ENCODE measurements at regions not wholly inside any gene's neighbourhood (a gene's known extent, or its start where the extent isn't known, plus 50 kb on each side); places are given as distances from the start of the nearest gene placed in this dataset.

DNA sequence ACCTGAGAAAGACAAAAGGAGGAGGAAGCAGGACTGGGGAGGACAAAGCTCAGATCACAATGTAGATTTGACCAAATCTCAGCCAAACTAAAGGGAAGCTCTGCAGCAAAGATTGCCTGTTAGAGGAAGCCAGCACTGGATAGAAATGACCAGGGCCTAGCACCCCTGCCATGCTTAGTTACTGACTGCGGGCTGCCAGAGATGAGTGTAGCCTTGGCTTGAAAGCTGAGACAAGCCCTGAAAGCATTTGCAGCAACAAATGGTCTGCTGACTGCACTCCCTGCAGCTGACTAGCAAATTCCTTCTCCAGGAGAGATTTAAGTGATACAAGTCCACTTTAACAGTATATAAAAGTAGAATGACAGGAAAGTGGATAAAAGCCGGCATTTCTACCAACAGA lies 140.9 kb upstream of the CRIM1 start:
- intact Hi-C loops (cut with DNase I) = no loop called here
- ATAC-seq (no peak), DNase-seq (no peak)
- Histone ChIP-seq H3K9me3 (peaks cover 0 to 12% (median 0%) of the 10 kb centered on the region in 12 donors), H3K27ac (no peak overlapping the region), H3K36me3 (no peaks in the 10 kb centered on the region), H3K4me1 (no peaks in the 10 kb centered on the region), H3K27me3 (no peaks in the 10 kb centered on the region), H3K4me3 (no peak overlapping the region)
- 42 to 50% (median 46%) methylated on average over 2 of the region's 2 CpGs for WGBS, 4 donors
- TF ChIP-seq, protein P1, sequence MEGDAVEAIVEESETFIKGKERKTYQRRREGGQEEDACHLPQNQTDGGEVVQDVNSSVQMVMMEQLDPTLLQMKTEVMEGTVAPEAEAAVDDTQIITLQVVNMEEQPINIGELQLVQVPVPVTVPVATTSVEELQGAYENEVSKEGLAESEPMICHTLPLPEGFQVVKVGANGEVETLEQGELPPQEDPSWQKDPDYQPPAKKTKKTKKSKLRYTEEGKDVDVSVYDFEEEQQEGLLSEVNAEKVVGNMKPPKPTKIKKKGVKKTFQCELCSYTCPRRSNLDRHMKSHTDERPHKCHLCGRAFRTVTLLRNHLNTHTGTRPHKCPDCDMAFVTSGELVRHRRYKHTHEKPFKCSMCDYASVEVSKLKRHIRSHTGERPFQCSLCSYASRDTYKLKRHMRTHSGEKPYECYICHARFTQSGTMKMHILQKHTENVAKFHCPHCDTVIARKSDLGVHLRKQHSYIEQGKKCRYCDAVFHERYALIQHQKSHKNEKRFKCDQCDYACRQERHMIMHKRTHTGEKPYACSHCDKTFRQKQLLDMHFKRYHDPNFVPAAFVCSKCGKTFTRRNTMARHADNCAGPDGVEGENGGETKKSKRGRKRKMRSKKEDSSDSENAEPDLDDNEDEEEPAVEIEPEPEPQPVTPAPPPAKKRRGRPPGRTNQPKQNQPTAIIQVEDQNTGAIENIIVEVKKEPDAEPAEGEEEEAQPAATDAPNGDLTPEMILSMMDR (IDR thresholded peaks at IDR 0.05) = no peak
- no peak for TF ChIP-seq POLR2A (IDR thresholded peaks at IDR 0.05)

DNA sequence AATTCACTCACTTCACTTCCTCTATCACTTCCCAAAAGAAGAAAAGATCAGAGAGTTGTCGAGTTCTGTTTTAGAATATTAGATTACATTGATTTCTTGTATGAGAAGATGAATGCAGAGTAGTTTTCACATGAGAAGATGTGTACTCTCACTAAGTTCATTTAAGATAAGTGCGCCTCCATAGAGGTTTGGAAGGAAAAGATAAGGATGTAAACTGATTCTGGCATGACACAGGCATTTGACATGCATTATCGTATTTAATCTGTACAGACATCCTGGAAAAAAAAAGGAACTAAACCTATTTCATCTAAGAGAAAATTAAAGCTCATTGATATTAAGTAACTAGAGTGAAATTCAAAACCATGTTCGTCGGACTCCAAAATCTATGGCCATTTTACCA lies 152.2 kb upstream of the CRIM1 start:
- DNase-seq (no peak), ATAC-seq (no peak)
- Histone ChIP-seq H3K9me3 (peaks cover 0 to 12% (median 0%) of the 10 kb centered on the region in 12 donors), H3K27ac (no peak overlapping the region), H3K4me3 (no peak overlapping the region), H3K36me3 (no peaks in the 10 kb centered on the region), H3K27me3 (peaks cover 0 to 2% (median 0%) of the 10 kb centered on the region in 9 donors), H3K4me1 (no peaks in the 10 kb centered on the region)
- no peak for TF ChIP-seq POLR2A (IDR thresholded peaks at IDR 0.05)
- TF ChIP-seq, protein P1 (IDR thresholded peaks at IDR 0.05) = no peak
- 73 to 82% (median 79%) methylated on average over 5 of the region's 5 CpGs for WGBS, 4 donors
- intact Hi-C loops (cut with DNase I) = no loop called here

DNA sequence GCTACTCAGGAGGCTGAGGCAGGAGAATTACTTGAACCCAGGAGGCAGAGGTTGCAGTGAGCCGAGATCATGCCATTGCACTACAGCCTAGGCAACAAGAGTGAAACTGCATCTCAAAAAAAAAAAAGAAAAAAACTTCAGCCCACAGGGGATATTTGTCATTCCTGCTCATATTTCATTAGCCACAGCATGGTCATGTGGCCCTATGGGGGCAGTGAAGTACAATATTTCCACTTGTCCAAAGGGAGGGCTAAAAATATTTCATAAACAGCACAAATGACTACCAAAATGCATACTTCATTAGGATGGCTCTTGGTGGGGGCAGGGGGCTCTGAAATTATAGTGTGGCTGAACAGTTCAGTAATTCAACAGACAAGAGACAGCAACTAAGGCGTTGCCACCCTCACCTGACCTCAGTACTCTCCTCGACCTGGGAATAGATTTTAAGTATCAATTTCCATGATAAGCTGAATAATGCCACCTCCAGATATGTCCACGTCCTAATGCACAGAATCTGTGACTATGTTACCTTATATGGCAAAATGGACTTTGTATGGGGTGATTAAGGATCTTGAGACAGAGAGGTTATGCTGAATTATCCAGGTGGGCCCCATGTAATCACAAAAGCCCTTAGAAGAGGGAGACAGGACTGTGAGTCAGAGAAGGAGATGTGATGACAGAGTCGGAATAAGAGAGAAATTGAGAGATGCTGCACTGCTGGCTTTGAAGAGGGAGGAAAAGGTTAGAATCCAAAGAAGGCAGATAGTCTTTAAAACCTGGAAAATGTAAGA lies 158.2 kb upstream of the CRIM1 start:
- Histone ChIP-seq H3K27me3 (no peaks in the 10 kb centered on the region), H3K36me3 (no peaks in the 10 kb centered on the region), H3K27ac (no peak overlapping the region), H3K4me3 (no peak overlapping the region), H3K9me3 (peaks cover 0 to 12% (median 0%) of the 10 kb centered on the region in 12 donors), H3K4me1 (no peaks in the 10 kb centered on the region)
- TF ChIP-seq, protein P1 (IDR thresholded peaks at IDR 0.05) = no peak
- no peak for TF ChIP-seq POLR2A (IDR thresholded peaks at IDR 0.05)
- ATAC-seq (no peak), DNase-seq (no peak)
- WGBS, 4 donors = 66 to 76% (median 71%) methylated on average over 5 of the region's 5 CpGs
- intact Hi-C loops (cut with DNase I) = no loop called here

DNA sequence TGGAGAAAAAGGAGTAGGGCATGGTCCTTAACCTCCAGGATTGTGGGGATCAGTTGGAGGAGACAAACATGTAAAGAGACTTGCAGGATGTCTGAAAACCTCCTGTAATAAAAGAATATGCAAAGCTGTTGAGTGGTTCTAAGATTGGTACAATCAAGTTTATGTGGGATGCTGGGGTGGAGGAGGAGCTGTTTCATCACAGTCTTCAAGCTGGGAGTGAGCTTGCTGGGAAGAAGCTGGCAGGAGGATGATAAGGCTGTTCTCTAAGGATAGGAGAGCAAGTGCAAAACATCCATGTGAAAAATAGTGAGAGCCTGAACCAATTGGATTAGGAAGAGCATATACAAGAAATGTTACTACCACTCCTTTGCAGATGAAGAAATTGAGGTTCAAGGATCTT lies 161.9 kb upstream of the CRIM1 start:
- H3K27me3 ChIP-seq = no peaks in the 10 kb centered on the region
- intact Hi-C loops (cut with DNase I) = no loop called here
- no peak for TF ChIP-seq POLR2A (IDR thresholded peaks at IDR 0.05)
- TF ChIP-seq, protein P1 (IDR thresholded peaks at IDR 0.05) = no peak
- ATAC-seq (no peak), DNase-seq (no peak)
- no peaks in the 10 kb centered on the region for H3K4me1 ChIP-seq
- H3K36me3 ChIP-seq = no peaks in the 10 kb centered on the region
- H3K4me3 ChIP-seq = no peak overlapping the region
- no peak overlapping the region for H3K27ac ChIP-seq
- H3K9me3 ChIP-seq = no peaks in the 10 kb centered on the region
